Posterior vena cava (tissue), 2 donors: ENCODE measurements at regions not wholly inside any gene's neighbourhood (a gene's known extent, or its start where the extent isn't known, plus 50 kb on each side); places are given as distances from the start of the nearest gene placed in this dataset.

Experiments
- DNase-seq: peaks from one replicate; pipeline ENCODE4 v3.0.0-alpha.2; 2020; ENCODE audit warnings: low spot score
- intact Hi-C, 2 donors: fragments of 100-400 bp; cut with DNase I; formaldehyde crosslinking; loops; one replicate each; pipeline versions ENCODE4 v1.14.1 to v1.14.2; 2022 to 2023
- donor health status: DM: yes; HTN: yes; CAD: no.
- donor health status: DM: yes; HTN: yes; CAD: no.

DNA sequence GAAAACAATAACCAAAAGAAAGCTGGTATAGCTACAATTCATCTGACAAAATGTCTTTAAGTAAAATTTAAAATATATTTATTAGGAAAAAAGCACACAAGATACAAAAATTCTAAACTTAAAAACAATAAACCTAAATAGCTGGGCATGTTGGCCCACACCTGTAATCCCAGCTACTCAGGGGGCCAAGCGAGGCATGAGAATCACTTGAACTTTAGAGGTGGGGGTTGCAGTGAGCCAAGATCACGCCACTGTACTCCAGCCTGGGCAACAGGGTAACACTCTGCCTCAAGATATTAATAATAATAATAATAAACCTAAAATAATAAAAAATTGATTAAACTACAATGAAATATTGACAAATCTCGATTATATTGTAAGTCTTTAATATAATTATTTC lies 77.8 kb upstream of the PDK4 start:
- intact Hi-C loops: no loop called here
- DNase-seq: no peak

DNA sequence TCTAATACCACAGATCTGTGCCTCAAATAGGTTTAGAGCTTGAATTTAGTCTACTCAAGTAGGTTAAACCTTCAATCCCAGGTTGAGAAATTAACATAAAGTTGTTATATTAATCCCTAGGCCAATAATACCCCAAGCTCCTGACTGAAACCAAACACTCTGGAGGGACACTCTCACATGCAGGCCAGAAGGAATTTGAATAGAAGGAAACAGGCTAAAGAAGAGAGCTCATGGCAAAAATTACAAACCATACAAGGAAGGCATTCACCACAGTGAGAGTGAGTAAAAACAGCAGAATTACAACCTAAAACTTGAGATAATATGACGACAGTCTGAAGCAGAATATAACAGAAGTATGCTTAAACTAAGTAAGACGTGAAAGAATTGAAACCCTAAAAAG lies 76.1 kb upstream of the PDK4 start:
- intact Hi-C loops: no loop called here
- no peak for DNase-seq

DNA sequence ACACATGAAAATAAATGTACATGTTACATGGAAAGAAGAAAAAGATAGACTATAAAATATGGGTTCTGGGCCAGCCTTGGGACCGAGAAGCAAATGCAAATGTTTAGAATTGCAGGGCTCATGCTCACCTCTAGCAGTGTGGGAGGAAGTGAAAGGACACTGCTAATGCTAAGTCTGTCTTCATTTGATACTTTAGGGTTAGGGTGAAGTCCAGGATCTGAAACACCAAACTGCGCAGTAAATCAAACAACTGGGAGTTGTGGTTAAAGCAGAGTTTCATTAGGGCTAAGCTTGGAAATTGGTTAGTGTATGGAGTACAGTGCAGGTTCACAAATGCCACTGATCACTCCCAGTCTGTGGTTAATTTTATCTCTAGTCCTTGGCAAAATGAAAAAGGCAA lies 73.2 kb upstream of the PDK4 start:
- intact Hi-C loops: no loop called here
- no peak for DNase-seq

DNA sequence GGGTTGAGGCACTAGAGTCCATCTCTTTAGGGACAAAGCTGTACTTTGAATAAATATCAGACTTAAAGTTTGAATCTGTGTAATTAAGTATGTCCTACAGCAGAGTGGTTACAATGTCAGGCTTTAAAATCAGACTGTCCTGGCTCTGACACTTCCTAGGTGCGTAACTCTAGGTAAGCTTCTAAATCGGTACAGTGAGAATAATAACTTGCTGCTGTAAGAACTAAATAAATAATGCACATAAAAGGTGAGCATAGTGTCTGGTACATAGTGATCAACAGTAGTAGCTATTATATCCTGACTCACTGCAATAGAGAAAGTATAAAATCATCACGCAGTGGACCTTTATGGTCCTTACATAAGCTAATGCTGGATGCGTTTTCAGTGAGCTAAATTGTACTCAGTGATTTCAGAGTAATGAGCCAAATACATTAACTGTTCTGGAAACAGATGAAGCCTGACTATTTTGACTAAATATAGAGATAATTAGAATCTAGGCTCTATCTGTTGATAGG lies 72.2 kb upstream of the PDK4 start:
- DNase-seq: no peak
- intact Hi-C loops: no loop called here

DNA sequence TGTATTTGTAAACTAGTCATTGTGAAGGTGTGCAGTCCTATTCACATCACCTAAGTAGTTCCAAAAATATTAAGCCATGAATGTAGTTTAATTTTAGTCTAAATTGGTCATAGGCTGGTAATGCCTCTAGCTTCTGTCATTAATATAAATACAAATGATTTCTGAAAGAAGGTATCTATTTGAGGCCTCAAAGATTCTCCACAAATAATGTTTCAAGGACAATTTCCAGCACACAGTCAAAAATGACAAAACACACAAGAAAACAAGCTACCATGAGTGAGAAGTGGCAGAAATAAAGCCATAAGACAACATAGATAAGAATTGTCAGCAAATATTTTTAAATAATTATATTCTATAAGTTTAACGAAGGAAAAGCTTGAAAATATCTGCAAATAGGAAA lies 66.7 kb upstream of the PDK4 start:
- intact Hi-C loops: no loop called here
- no peak for DNase-seq

DNA sequence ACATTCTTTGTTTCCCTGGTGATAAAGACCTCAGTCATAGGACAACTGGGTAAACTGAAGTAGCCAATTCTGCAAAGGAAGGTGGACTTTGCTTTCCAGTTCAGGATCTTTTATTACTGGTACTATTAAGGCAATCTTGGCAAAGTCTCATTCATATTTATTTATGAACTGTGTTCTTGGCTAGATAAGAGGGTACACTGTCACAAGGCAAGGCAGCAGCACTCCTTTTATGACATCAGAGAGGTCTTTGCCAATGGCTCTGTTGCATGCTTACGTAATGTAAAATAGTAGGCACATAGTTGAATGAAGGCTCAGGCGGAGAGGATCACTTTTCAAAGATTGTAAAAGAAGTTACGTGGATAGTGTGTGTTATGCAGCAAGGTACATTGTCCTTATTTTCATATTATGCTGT lies 63.7 kb upstream of the PDK4 start:
- DNase-seq: no peak
- intact Hi-C loops: no loop called here

DNA sequence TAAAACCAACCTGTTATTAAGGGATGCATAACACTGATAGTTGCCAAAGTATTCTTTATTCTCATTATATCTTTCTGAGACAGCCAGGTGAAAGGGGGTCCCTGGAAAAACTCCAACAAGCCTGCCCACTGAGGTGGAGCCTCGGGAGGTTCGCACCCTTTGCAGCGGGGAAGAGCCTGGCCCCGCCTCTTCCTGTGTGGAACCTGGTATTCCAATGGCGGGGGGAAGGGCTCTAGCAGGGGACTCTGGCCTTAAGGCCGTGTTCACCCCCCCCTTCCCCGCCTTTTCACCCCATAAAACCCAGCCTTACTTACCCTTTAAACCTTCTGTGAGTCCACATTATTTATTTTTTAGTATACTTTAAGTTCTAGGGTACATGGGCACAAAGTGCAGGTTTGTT lies 62.4 kb upstream of the PDK4 start:
- DNase-seq: no peak
- intact Hi-C loops: no loop called here

DNA sequence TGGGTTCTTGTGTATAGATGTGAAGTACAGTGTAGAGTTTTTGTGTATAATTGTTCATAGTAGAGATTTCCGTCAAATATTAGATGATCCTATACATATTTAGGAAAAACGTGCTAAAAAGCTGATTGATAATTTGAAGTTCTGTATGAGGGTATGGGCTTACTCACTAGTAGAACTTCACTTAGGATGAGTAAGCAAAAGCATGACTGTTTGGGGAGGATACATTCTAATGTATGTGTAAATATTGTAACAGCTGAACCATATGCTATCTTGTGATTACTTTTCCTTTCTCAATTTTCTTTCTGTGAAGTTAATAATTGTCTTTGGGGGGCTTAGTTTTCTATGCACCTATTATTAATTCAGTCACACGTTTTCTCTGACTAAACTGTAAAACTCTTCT lies 53.2 kb upstream of the PDK4 start:
- DNase-seq: no peak
- intact Hi-C loops: no loop called here

GRCh38 chr7:95646350-95646749 lies 50.0 kb upstream of the PDK4 start:
- intact Hi-C loops: no loop called here
- no peak for DNase-seq
